Activated CD8-positive, alpha-beta memory T cell treated with anti-CD3 and anti-CD28 coated beads, Interleukin-2, amount 10 ng/mL, durations not matched to agents 7 days and 5 days (primary cell): ENCODE measurements at regions not wholly inside any gene's neighbourhood (a gene's known extent, or its start where the extent isn't known, plus 50 kb on each side); places are given as distances from the start of the nearest gene placed in this dataset.

Source experiments
- ATAC-seq: fragments of 150-1000 bp; cut with Tn5 transposase; one replicate; pipeline ENCODE4 v1.10.0; 2021; ENCODE audit warnings: moderate library complexity
- CTCF ChIA-PET: fragments of 350-600 bp; sonication (Branson Sonifier 250); formaldehyde crosslinking; loops from one replicate; lab custom pipeline; 2021; ENCODE audit warnings: antibody characterized with exemption; lab: Charles Lee
- DNase-seq: peaks from one replicate; pipeline ENCODE4 v3.0.0-alpha.2; 2020
- H3K27ac Mint-ChIP-seq: one replicate; pipeline ENCODE4 v1.8.0; 2021; ENCODE audit warnings: mild to moderate bottlenecking, mixed read lengths
- H3K27me3 Mint-ChIP-seq: one replicate; pipeline ENCODE4 v1.8.0; 2021; ENCODE audit warnings: mixed read lengths
- H3K36me3 Mint-ChIP-seq: one replicate; pipeline ENCODE4 v1.8.0; 2021; ENCODE audit warnings: mild to moderate bottlenecking, mixed read lengths
- H3K4me1 Mint-ChIP-seq: one replicate; pipeline ENCODE4 v1.8.0; 2021; ENCODE audit warnings: mixed read lengths
- H3K4me3 Mint-ChIP-seq: one replicate; pipeline ENCODE4 v1.8.0; 2021; ENCODE audit warnings: mild to moderate bottlenecking, moderate library complexity, mixed read lengths
- H3K9me3 Mint-ChIP-seq: one replicate; pipeline ENCODE4 v1.8.0; 2022; ENCODE audit warnings: low read depth, mixed read lengths

DNA sequence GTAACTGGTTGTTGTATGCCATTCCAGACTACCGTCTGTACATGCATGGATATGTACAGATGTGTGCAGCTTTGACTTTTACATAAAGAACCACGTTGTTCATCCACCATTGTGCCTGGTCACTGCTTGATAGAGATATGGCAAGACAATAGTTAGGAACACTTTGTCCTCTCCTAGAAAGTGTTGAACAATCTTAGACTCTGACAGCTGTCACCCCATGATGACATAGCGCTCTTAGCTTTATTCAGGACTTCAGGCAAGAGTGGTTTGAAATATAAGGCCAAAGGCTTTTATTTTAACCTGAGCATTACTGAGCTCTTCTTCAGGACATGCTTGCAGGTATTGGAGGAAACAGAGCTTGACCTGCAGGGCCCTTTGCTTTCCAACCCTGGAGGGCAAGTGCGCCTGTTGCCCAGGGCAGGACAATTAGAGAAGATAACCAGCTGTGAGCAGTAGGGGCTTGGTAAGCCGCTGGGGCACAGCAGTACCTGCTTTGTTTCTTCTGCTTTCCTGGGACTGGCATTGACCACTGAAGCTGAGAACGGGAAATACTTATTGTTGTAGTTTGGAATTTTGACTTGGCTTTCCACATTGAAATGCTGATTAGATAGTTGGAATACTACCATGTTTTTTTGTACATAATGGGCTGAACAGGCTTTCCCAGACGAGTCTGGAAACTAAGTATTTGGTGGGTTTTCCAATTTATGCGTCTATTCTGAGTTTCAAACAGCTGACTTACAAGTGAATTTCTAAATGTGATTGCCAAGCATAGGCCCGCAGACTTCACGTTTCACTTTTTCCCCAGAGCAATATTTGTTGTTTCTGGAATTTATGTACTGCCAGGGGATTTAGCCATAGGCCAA is 51.1 kb downstream of the GARRE1 start:
- CTCF ChIA-PET, result no interaction called here
- ATAC-seq, result no peak
- Mint-ChIP-seq H3K36me3 (peaks cover 3% of the 10 kb centered on the region), H3K9me3 (no peaks in the 10 kb centered on the region), H3K27ac (no peak overlapping the region), H3K4me3 (no peak overlapping the region), H3K27me3 (no peaks in the 10 kb centered on the region), H3K4me1 (peaks cover 6% of the 10 kb centered on the region)
- no peak for DNase-seq

DNA sequence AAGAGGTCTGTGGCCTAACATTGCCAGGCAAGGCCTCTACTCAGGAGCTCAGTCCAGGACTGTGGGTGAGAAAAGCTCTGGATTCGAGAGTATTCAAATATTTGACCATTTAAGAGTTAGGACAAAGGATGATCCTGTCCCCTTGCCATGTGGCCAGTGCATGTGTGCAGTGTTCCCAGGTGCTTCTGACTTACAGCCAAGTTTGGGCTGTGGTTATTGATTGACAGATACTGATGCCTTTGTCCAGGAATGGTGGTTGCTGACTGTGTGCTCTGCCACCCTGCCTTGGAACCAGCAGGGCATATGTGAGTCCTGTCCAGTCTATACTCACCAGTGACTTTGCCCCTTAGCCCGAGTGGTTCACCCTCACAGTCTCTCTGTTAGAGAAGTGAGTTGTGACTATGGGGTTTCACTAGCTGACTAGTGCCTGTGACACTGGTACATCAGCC is 51.9 kb downstream of the GARRE1 start:
- Mint-ChIP-seq H3K27me3 (no peaks in the 10 kb centered on the region), H3K27ac (no peak overlapping the region), H3K9me3 (no peaks in the 10 kb centered on the region), H3K36me3 (peaks cover 2% of the 10 kb centered on the region), H3K4me3 (no peak overlapping the region), H3K4me1 (peaks cover 6% of the 10 kb centered on the region)
- no peak for DNase-seq
- ATAC-seq, result no peak
- CTCF ChIA-PET, result no interaction called here

DNA sequence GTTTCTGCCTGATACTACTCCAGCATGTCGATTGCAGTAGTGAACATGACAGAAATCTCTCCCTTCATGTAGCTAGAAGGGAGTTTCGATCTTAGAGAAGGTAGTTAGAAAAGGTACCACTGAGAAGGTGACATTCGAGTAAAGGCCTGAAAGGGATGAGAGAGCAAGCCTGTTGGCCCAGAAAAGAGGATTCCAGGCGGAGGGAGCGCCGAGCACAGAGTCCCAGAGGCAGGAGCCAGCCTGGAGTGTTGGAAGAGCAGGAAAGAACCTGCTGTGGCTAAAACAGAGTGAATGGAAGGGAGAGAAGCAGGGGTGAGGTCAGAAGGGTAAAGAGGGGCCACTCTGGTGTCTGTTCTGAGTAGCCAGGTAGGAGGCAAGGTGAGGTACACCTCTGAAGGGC is 52.5 kb downstream of the GARRE1 start:
- DNase-seq (no peak), ATAC-seq (no peak)
- H3K36me3 Mint-ChIP-seq, result peaks cover 2% of the 10 kb centered on the region
- H3K27me3 Mint-ChIP-seq, result no peaks in the 10 kb centered on the region
- H3K9me3 Mint-ChIP-seq, result no peaks in the 10 kb centered on the region
- H3K27ac Mint-ChIP-seq, result no peak overlapping the region
- no peak overlapping the region for H3K4me3 Mint-ChIP-seq
- CTCF ChIA-PET, result no interaction called here
- H3K4me1 Mint-ChIP-seq, result peaks cover 6% of the 10 kb centered on the region

DNA sequence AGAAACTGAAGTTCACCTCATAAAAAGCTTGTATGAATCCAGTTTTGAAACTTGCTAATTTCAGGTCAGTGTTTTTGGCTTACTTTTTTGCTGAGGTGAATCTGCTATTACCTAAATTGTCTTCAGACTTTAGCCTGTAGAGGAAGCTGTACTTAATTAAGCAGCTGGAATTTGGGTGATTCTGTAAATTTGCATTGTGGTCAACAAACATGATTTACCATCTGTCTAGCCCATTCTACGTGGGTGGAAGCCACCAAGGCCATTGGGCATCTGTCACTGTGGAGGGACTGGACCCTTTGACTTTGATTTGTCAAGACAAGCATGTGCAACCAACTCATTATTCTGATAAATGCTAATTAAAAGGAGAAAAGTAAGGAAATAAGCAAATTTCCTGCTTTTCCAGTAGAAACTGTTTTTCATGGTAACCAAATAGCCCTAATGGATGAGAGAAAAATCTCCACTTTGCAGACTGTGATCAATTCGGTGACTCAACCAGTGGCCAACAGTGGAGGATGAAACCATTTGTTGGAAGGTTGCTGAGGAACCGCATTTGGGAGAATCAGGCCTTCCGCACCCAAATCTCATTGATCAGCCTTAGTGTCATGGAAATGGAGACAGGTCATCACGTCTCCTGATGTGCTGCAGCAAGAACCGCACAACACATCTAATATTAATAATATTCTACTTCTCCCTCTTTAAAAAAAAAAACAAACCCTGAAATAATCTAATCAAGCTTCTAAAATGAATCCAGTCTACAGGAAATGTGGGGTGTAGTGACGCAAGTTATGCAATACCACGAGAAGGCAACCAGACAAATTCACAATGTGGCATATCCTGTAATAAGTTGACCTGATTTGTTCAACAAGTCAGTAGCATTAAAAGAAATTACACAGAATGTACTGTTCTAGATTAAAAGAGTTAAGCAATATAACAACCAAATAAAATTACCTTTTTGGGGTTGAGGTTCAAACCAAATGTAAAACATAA is 54.3 kb downstream of the GARRE1 start:
- CTCF ChIA-PET, result interaction anchor here (1.0 to 1.3 kb wide), 2 partner anchors 10 to 38 kb away, joined by 3 read pairs; no protein-coding TSS in a partner anchor
- Mint-ChIP-seq H3K4me1 (peaks cover 6% of the 10 kb centered on the region), H3K36me3 (peaks cover 2% of the 10 kb centered on the region), H3K4me3 (no peak overlapping the region), H3K9me3 (no peaks in the 10 kb centered on the region), H3K27me3 (no peaks in the 10 kb centered on the region), H3K27ac (no peak overlapping the region)
- ATAC-seq (no peak), DNase-seq (no peak)

DNA sequence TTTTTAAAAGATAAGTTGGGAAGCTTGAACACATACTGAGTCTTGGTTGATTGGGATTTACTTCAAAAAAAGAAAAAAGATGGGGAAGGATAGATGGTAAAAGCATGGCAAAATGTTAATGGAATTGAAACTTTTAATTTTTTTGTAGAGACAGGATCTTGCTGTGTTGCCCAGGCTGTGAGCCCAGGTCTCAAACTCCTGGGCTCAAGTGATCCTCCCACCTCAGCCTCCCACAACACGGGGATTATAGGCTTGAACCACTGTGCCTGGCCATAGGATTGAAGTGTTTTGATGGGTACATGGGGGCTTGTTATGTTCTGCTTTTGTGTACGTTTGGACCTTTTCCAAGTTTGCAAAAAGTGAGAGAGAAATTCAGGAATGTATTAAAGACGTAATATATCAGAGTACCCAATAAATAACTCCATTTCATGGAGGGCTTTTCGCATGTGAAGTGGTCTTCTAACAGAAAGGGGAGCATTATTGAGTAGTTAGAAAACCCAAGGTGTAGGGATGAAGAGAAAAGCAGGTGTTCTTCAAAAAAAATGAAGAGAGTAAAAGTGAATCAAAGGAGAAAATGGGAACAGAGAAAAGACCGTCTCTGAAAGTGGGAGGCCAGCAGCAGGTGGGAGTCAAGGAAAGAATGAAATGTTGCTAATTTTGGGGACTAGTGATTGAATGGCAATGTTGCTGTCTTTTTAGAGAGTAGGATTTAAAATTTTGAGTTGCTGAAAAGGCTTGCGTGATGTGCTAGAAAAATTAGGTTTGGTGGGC is 55.2 kb downstream of the GARRE1 start:
- Mint-ChIP-seq H3K27ac (no peak overlapping the region), H3K27me3 (no peaks in the 10 kb centered on the region), H3K36me3 (peaks cover 2% of the 10 kb centered on the region), H3K4me3 (no peak overlapping the region), H3K9me3 (no peaks in the 10 kb centered on the region), H3K4me1 (peaks cover 6% of the 10 kb centered on the region)
- ATAC-seq (no peak), DNase-seq (no peak)
- CTCF ChIA-PET, result interaction anchor here (1.0 kb wide), 1 partner anchor 37 kb away, joined by 3 read pairs; no protein-coding TSS in a partner anchor

DNA sequence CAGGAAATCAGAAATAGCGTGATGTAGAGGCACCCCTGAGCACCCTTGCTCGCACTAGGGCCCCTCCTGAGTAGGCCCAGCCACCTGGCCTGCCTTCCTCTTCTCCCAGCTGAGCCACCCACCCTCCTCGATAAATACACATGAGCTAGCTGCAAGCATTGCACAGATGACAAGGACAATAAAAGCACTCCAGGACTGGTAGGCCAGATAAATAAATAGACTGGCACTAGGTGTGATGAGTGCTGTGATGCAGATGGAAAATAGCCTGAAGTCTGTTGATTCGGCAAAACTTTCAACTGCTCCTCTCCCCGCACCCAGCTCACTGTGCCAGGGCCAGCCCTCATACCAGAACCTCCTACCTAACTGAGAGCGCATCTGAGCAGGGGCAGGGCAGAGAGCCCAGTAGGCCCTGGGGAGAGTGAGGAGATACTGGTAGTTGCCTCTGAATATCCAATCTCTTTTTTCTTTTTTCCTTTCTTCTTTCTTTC is 54.5 kb upstream of the GPI start:
- peaks cover 6% of the 10 kb centered on the region for H3K4me1 Mint-ChIP-seq
- no peaks in the 10 kb centered on the region for H3K9me3 Mint-ChIP-seq
- CTCF ChIA-PET, result interaction anchor here (0.6 kb wide), 1 partner anchor 20 kb away, joined by 3 read pairs; no protein-coding TSS in a partner anchor
- DNase-seq (no peak), ATAC-seq (no peak)
- no peaks in the 10 kb centered on the region for H3K36me3 Mint-ChIP-seq
- no peak overlapping the region for H3K4me3 Mint-ChIP-seq
- no peak overlapping the region for H3K27ac Mint-ChIP-seq
- no peaks in the 10 kb centered on the region for H3K27me3 Mint-ChIP-seq

DNA sequence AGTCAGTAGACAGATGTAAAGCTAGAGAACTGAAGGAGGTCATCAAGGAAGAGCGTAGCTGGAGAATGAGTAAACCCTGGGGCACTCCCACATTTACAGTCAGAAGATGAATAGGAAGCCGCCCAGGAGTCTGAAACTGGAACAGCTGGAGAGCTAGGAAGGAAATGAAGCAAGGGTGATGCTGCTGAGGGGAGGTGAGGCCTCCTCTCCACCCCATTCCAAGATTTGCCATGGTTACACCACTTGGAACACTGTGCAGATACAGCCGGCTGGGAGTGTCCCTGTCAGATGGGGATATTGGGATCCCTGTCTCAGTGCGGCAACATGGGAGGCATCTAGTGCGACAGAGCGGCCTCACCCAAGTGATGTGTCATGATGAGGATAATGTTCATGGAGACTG is 51.8 kb upstream of the GPI start:
- Mint-ChIP-seq H3K9me3 (no peaks in the 10 kb centered on the region), H3K4me3 (no peak overlapping the region), H3K27me3 (no peaks in the 10 kb centered on the region), H3K27ac (no peak overlapping the region), H3K36me3 (no peaks in the 10 kb centered on the region), H3K4me1 (peaks cover 16% of the 10 kb centered on the region)
- DNase-seq (no peak), ATAC-seq (no peak)
- CTCF ChIA-PET, result no interaction called here

DNA sequence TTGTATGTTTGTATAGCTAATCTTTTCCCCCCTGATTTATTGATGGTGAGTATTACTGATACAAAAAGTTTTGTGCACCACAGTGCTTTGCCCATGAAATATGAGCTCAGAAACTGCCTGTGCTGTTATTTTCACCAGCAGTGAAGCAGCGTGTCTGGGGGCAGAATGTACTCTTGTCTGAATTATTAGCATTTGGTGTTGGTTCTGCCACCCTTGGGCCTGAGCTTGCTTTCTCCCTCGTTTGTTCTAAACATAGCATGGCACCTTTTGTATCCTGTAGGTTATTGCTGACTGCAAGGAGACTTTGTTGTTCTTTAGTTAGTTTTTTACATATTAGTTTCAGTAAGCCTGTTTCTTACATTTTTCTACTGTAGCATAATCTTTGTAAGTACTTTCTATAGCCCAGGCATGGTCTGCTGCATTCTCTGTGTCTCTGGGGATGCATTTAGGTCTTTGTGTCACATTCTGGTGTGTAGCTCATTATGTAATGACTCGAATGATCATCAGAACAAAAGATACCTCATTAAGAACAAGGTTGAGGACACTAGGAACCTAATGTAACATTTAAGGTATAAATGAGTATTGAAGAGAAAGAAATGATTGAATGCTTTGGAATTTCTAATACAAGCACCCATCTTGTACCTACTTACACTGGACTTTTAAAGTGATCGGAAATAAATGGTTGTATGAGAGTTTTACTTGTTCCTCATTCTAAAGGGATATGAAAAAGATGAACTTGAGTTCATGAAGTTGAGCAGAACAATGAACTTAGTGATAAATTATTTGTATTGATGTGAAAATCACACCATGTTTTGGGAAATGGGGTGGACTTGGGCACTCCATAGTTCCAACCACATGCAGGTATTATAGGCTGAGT is 50.3 kb upstream of the GPI start:
- H3K9me3 Mint-ChIP-seq, result no peaks in the 10 kb centered on the region
- H3K4me1 Mint-ChIP-seq, result peaks cover 10% of the 10 kb centered on the region
- DNase-seq, result no peak
- no peak for ATAC-seq
- no peak overlapping the region for H3K4me3 Mint-ChIP-seq
- no peak overlapping the region for H3K27ac Mint-ChIP-seq
- no peaks in the 10 kb centered on the region for H3K36me3 Mint-ChIP-seq
- H3K27me3 Mint-ChIP-seq, result no peaks in the 10 kb centered on the region
- CTCF ChIA-PET, result no interaction called here
